ENCODE measurements at regions not wholly inside any gene's neighbourhood (a gene's known extent, or its start where the extent isn't known, plus 50 kb on each side); places are given as distances from the start of the nearest gene placed in this dataset.

- intact Hi-C loops (cut with micrococcal nuclease; ENCODE audit: unreplicated experiment) (no loop called here), in situ Hi-C loops (cut with MboI) (no loop called here)
- Histone ChIP-seq H3K4me1 (ENCODE audit: control insufficient read depth, insufficient read depth, low read length) (peaks cover 15% of the 10 kb centered on the region), H3K4me3 (no peak overlapping the region), H3K79me2 (ENCODE audit: control insufficient read depth, insufficient read depth, low read length) (no peaks in the 10 kb centered on the region), H3K36me3 (ENCODE audit: control insufficient read depth in 2 of 2, insufficient read depth in 2 of 2, low read length in 1 of 2) (no peaks in the 10 kb centered on the region), H3K4me2 (ENCODE audit: control insufficient read depth, insufficient read depth) (no peak overlapping the region), H2AFZ (ENCODE audit: control insufficient read depth, low read depth, low read length) (no peak overlapping the region), H3K27me3 (replicated peaks in 1 of 2; ENCODE audit: control insufficient read depth in 2 of 2, insufficient read depth in 2 of 2, low read length in 1 of 2) (peaks cover 2 to 5% of the 10 kb centered on the region in 2 experiments; a peak in 3 of 4 replicates), H4K20me1 (ENCODE audit: control insufficient read depth, insufficient read depth) (0 out of 2 replicates have a peak, but pooled peaks cover 2% of the 10 kb centered on the region), H3K9me3 (replicated peaks; ENCODE audit: control insufficient read depth, insufficient read depth, low read length) (no peaks in the 10 kb centered on the region; the same call in 2 of the 3 replicates), H3K27ac (ENCODE audit: control insufficient read depth, insufficient read depth) (no peak overlapping the region), H3K9ac (ENCODE audit: control insufficient read depth, insufficient read depth, low read length) (no peak overlapping the region)
- no TSS peak for BruUV-seq (replicated peaks)
- 39% methylated on average over 6 of the region's 6 CpGs for WGBS (ENCODE audit: insufficient coverage, insufficient replicate concordance, low lambda C conversion rate, missing lambda C conversion rate)
- ChIA-PET POLR2A (no interaction called here), CTCF (interaction anchor here (0.5 to 1.2 kb wide), 2 partner anchors 43 to 62 kb away, joined by 3 read pairs; no protein-coding TSS in a partner anchor), SMC1A (ENCODE audit: uncharacterized antibody, unreplicated experiment) (interaction anchor here (0.8 kb wide), 1 partner anchor 20 kb away, joined by 3 read pairs; no protein-coding TSS in a partner anchor), RAD21 (ENCODE audit: unreplicated experiment) (no interaction called here)
- no peak for FAIRE-seq
- no peak for ATAC-seq
- TF ChIP-seq IRF4 (IDR thresholded peaks at IDR 0.05; ENCODE audit: low read depth, low read length) = no peak
- TF ChIP-seq ATF3 (IDR thresholded peaks at IDR 0.05; ENCODE audit: borderline replicate concordance, extremely low read depth, low read depth, low read length) = no peak
- no peak for TF ChIP-seq ZNF622 (IDR thresholded peaks at IDR 0.05)
- no peak for TF ChIP-seq HDGF (IDR thresholded peaks at IDR 0.05)
- TF ChIP-seq RUNX3 (IDR thresholded peaks at IDR 0.05; ENCODE audit: low read length) = peak; percentile 15; the same call in 1 of the 2 replicates
- no peak for DNase-seq (ENCODE audit: low read depth, low spot score)
Measured at GRCh38 chr7:140236626-140237025, 59.8 kb upstream of the KDM7A start.

GRCh38 chr7:140235114-140235513, 58.3 kb upstream of the KDM7A start:
- ATAC-seq = no peak
- ChIA-PET CTCF (no interaction called here), SMC1A (ENCODE audit: uncharacterized antibody, unreplicated experiment) (no interaction called here), RAD21 (ENCODE audit: unreplicated experiment) (no interaction called here), POLR2A (no interaction called here)
- no peak for FAIRE-seq
- Histone ChIP-seq H3K4me1 (ENCODE audit: control insufficient read depth, insufficient read depth, low read length) (peaks cover 27% of the 10 kb centered on the region), H3K27me3 (replicated peaks in 1 of 2; ENCODE audit: control insufficient read depth in 2 of 2, insufficient read depth in 2 of 2, low read length in 1 of 2) (peaks cover 7 to 10% of the 10 kb centered on the region in 2 experiments; a peak in 3 of 4 replicates), H3K27ac (ENCODE audit: control insufficient read depth, insufficient read depth) (no peak overlapping the region), H2AFZ (ENCODE audit: control insufficient read depth, low read depth, low read length) (no peak overlapping the region), H3K9ac (ENCODE audit: control insufficient read depth, insufficient read depth, low read length) (no peak overlapping the region), H3K4me2 (ENCODE audit: control insufficient read depth, insufficient read depth) (no peak overlapping the region), H3K79me2 (ENCODE audit: control insufficient read depth, insufficient read depth, low read length) (no peaks in the 10 kb centered on the region), H3K9me3 (replicated peaks; ENCODE audit: control insufficient read depth, insufficient read depth, low read length) (no peaks in the 10 kb centered on the region; the same call in 2 of the 3 replicates), H3K4me3 (no peak overlapping the region), H4K20me1 (ENCODE audit: control insufficient read depth, insufficient read depth) (0 out of 2 replicates have a peak, but pooled peaks cover 2% of the 10 kb centered on the region), H3K36me3 (ENCODE audit: control insufficient read depth in 2 of 2, insufficient read depth in 2 of 2, low read length in 1 of 2) (no peaks in the 10 kb centered on the region)
- 64% methylated on average over 5 of the region's 5 CpGs for WGBS (ENCODE audit: insufficient coverage, insufficient replicate concordance, low lambda C conversion rate, missing lambda C conversion rate)
- DNase-seq (ENCODE audit: low read depth, low spot score) = no peak
- in situ Hi-C loops (cut with MboI) (no loop called here), intact Hi-C loops (cut with micrococcal nuclease; ENCODE audit: unreplicated experiment) (no loop called here)
- BruUV-seq (replicated peaks) = no TSS peak
- no peak for TF ChIP-seq BCL11A (IDR thresholded peaks at IDR 0.05; ENCODE audit: low read depth, low read length)
- no peak for TF ChIP-seq NKRF (conservative IDR thresholded peaks at IDR 0.05)
- TF ChIP-seq MTA2 (IDR thresholded peaks at IDR 0.05; ENCODE audit: low read depth) = no peak

Data from GM12878 (cell line).